GM12875 (cell line): ENCODE measurements at regions not wholly inside any gene's neighbourhood (a gene's known extent, or its start where the extent isn't known, plus 50 kb on each side); places are given as distances from the start of the nearest gene placed in this dataset.
"Not testable (repeated sequence)": the region's sequence is repeated elsewhere in the genome, so short reads cannot be mapped to it uniquely, and the experiment has no call there.

Experiments used
- H3K4me3 ChIP-seq: one replicate; pipeline ENCODE4 v1.5.1; 2011; ENCODE audit warnings: low read depth, low read length, control low read depth
- TF ChIP-seq, protein P1 (sequence below): IDR thresholded peaks from 2 replicates; pipeline ENCODE4 v1.5.1; 2011; ENCODE audit warnings: low read depth, mild to moderate bottlenecking, control low read depth, inconsistent platforms, low read length, moderate library complexity, borderline replicate concordance; ENCODE audit not compliant: insufficient read depth

DNA sequence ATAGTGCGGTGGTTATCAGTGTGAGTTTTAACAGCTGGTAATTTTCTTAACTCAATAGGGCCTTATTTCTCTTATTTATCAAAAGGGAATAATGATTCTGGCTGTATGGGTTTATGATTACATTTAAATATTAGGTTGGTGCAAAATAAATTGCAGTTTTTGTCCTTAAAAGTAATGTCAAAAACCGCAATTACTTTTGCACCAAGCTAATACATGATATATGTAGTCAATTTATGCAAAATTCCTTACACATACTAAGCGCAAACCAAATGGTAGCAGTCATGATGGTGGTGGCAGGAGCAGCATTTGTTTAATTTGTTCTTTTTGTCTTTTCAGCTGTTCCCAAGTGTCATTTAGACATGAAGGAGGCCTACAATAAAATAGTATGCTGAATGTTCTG is 1777.1 kb downstream of the OLFM4 start:
- TF ChIP-seq, protein P1, sequence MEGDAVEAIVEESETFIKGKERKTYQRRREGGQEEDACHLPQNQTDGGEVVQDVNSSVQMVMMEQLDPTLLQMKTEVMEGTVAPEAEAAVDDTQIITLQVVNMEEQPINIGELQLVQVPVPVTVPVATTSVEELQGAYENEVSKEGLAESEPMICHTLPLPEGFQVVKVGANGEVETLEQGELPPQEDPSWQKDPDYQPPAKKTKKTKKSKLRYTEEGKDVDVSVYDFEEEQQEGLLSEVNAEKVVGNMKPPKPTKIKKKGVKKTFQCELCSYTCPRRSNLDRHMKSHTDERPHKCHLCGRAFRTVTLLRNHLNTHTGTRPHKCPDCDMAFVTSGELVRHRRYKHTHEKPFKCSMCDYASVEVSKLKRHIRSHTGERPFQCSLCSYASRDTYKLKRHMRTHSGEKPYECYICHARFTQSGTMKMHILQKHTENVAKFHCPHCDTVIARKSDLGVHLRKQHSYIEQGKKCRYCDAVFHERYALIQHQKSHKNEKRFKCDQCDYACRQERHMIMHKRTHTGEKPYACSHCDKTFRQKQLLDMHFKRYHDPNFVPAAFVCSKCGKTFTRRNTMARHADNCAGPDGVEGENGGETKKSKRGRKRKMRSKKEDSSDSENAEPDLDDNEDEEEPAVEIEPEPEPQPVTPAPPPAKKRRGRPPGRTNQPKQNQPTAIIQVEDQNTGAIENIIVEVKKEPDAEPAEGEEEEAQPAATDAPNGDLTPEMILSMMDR = no peak
- H3K4me3 ChIP-seq = no peak overlapping the region

DNA sequence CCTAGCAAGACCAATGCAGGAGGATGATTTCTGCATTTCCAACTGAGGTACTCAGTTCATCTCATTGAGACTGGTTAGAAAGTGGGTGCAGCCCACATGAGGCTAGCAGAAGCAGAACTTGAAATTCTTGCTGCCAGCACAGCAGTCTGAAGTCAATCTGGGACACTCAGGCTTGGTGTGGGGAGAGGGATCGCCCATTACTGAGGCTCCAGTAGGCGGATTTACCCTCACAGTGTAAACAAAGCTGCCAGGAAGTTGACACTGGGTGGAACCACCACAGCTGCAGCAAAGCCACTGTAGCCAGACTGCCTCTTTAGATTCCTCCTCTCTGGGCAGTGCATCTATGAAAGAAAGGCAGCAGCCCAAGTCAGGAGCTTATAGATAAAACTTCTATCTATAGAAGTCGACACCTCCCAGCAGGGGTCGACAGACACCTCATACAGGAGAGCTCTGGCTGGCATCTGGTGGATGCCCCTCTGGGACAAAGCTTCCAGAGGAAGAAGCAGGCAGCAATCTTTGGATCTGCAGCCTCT is 1793.4 kb downstream of the OLFM4 start:
- not testable (repeated sequence) for H3K4me3 ChIP-seq

DNA sequence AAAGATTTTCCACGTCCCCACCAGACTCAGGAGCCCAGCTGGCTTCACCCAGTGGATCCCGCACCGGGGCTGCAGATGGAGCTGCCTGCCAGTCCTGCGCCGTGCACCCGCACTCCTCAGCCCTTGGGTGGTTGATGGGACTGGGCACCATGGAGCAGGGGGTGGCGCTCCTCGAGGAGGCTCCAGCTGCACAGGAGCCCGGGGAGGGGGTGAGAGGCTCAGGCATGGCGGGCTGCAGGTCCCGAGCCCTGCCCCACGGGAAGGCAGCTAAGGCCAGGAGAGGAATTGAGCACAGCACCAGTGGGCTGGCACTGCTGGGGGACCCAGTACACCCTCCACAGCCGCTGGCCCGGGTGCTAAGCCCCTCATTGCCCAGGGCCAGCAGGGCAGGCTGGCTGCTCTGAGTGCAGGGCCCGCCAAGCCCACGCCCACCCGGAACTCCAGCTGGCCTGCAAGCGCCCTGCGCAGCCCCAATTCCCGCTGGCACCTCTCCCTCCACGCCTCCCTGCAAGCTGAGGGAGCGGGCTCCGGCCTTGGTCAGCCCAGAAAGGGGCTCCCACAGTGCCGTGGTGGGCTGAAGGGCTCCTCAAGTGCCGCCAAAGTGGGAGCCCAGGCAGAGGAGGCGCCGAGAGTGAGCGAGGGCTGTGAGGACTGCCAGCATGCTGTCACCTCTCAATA is 1800.9 kb downstream of the OLFM4 start:
- H3K4me3 ChIP-seq = not testable (repeated sequence)

DNA sequence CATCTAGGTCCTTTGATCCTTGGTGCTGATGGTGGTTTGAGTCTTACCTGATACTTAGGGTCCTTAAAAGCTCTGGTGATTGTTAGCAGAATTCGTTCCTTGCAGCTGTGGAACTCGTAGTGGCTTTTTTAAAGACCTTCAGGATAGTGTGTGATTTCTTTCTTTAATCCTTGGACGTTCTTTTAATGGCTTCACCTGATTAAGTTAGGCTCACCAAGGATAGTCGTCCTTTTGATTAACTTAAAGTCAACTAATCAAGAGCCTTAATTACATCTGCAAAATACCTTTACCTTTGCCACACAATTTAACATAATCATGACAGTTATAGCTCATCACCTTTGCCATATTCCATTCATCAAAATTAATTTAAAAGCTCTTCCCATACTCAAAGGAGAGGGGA is 1807.7 kb downstream of the OLFM4 start:
- H3K4me3 ChIP-seq = no peak overlapping the region
- TF ChIP-seq, protein P1 = no peak

DNA sequence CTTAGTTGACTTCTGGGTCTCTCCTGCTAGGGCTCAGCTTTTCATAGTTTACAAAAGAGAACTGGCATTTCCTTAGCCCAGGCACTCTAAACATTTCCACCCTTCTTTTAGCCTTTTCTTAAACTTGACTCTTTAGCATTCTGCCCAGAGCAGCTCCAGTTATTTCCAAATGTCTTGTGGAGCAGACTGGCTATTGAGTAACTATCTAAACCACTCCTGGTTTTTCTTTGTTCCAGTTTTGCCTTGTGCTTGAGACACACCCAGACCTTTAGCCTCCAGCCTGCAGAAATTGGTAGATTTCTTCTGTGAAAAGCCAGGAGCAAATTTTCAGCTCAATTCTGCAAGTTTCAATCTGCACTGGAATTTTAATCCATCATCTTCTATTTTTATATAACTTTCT is 1813.1 kb downstream of the OLFM4 start:
- TF ChIP-seq, protein P1 = no peak
- H3K4me3 ChIP-seq = no peak overlapping the region

DNA sequence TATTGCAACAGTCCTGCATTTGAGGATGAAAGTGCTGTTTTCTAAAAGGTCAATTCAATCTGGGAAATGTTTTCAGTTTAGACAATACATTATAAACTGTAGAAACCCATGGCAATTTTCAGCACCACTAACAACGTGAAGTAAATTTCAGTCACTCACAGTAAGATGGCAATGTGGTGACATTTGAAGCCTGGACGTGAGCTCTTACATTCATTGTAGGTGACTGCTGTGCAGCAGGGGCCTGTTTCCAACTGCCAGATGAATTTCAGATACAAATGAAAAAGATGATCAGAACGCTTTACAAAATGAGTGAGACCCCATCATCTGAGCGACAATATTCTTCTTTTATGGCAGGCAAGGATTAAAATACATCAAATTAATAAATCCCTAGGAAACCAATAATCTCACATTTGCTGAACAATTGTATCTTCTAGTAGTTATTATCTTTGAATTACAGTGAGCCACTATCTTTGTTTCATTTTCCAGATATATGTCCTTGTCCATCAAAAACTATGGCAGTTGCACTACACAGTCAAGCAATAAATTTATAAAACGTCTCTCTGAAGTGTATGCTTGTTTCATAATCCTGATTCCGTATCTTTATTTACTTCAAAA is 1816.8 kb downstream of the OLFM4 start:
- H3K4me3 ChIP-seq = no peak overlapping the region

DNA sequence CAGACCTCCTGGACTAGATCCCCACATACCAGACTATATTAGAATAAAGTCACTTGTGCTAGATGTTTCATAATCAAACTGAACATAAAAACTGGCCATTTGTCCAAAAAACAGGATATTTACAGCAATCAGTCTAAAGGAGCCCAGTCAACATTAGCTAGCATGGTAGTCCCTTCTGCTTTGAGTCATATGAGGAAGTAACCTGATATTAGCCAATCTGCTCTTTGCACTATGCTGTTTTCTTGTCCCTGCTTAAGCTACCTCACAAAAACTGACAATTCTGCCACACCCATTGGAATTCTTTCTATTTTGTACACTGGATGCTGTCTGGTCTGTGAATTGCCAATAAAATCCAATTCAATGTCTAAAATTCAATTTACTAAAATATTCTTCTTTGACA is 1824.2 kb downstream of the OLFM4 start:
- TF ChIP-seq, protein P1 = no peak
- H3K4me3 ChIP-seq = no peak overlapping the region

More for the DNA sequence above, 1816.8 kb downstream of the OLFM4 start:
- TF ChIP-seq, protein P1 = no peak

DNA sequence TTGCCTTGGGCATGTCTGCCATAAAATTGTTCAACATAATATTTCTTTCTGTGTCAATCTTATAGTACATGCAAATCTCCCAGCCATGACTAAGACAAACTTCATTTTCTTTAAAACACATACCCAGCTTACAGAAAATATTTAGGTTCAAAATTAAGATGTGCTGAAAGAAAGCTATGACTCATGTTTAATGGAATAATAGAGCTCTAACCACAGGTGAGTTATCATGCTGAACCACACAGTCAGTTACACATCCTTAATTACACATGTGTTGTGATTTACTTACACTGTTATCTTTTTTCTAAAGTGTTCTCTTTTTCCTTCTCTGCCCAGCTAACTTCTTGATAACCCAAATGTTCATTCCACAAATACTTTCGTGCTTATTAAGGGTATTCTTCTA is 1831.2 kb downstream of the OLFM4 start:
- H3K4me3 ChIP-seq = no peak overlapping the region
- TF ChIP-seq, protein P1 = no peak
